ENCODE measurements at regions not wholly inside any gene's neighbourhood (a gene's known extent, or its start where the extent isn't known, plus 50 kb on each side); places are given as distances from the start of the nearest gene placed in this dataset.
"Not testable (repeated sequence)": the region's sequence is repeated elsewhere in the genome, so short reads cannot be mapped to it uniquely, and the experiment has no call there.

DNA sequence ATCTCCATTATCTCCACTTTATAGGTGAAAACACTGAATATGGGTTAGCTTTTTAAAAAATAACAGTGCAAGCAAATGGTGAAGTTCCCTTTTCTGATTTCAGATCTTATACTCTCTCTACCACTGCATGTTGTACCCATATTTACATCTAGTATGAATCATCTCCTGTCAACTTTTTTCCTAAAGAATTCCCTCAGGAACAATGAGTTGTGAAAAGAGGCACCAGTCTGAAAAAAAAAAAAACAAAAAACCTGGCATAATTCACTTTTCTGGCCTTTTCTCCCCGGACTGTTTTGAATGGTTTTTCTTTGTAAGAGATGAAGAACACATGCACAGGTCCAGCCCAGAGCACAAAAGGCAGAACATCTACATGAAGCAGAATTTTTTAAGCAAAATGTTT is 596.0 kb downstream of the COL12A1 start:
- no peak for DNase-seq

DNA sequence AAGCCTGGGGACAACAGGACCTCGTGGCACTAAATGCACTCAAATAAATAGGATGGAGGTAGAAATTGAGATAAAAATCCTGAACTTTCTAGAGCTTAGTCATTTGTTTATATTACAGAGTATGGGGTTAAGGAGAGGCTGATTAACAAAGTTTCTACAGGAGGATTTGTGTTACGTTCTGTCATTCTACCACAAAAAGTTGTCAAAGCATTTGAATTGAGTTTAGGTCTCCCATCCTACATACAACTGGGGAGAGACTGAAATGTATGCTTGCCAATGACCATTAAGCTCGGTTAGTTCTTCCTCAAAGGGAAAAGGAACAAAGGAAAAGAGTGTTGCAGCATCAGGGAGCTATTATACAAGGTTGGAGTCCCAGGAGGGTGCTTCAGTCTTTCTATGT is 597.9 kb downstream of the COL12A1 start:
- no peak for DNase-seq

DNA sequence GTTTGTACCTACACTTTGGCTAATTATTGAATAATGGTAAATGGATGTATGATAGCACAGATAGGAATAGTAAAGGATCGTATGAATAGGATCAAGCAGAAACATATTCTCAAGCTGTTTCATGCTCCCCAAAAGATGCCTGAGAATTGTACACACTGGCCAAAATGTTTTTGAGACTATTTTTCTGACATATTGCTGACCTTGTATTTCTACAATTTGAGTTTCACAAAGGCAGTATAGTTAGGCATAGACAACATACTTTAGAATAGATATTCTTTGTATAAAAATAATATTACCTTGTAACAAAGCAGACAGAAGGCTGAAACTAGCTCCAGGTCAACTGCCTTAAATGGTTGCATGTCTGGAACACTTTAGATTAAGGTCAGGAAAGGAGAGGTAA is 598.4 kb downstream of the COL12A1 start:
- DNase-seq = no peak

DNA sequence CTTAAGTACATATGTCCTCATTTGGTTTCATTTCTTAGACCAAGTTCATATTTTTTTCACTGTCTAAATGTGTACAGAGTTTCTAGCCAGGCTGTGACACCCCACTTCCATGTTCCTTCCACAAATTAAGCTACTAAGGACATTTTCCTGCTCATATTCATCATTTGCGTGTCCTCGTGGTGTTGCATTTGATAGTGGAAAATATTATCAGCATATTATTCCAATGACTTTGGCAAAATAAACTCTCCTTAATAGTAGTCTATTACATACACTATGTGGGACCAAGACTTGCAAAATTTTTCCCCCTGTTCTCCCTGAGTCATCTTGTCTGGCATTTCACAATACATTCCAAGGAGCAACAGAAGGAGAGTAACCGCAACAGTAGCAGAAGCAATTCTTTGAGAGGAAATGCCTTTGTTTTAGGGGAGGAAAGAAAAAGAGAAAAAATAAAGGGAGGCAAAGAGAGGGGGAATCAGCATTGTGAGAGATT is 599.2 kb downstream of the COL12A1 start:
- DNase-seq = no peak

DNA sequence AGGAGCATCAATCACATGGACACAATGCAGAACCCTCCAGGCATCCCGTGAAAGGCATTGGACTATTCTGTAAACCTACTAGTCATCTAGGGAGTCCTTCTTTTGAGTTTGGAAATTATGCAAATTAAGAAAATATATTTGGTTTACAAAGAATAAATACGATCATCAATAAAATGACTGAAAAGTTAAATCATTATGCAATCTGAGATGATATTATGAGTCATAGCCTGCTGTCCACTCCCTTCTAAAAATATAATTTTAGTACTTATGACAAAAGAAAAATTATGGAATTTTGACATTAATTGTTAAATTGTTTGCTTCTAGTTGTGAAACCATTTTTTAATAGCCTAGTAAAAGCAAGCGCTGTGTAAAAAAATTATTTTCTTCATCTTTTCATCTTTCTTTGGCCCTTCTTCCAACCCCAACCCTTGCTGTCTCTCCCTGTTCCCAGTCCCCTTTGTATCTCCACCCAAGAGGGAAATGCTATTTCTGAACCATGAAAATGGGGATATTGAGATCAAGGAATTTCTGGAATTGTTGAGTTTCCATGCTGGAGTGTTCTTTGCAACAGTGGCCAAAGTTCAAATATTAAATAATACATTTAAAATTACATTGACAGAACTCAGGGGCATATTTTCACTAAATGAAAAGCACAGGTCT is 599.8 kb downstream of the COL12A1 start:
- DNase-seq = no peak

DNA sequence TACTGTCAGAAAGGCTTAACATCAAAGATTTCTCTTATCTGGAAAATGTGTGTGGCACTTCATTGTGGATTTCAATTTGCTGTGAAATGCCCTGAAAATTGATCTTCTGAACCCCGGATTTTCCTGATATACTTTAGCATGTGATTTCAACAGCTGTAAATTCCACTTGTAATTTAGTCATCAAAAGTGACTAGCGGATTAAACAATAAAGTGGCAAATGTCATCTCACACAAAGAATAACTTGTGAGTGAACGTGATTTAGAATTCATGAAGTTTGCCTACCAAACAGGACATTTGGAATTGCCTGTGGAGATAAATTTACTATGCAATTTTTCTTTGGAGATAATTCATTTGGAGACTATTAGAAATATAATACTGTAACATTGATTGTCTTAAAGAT is 601.6 kb downstream of the COL12A1 start:
- DNase-seq = no peak

DNA sequence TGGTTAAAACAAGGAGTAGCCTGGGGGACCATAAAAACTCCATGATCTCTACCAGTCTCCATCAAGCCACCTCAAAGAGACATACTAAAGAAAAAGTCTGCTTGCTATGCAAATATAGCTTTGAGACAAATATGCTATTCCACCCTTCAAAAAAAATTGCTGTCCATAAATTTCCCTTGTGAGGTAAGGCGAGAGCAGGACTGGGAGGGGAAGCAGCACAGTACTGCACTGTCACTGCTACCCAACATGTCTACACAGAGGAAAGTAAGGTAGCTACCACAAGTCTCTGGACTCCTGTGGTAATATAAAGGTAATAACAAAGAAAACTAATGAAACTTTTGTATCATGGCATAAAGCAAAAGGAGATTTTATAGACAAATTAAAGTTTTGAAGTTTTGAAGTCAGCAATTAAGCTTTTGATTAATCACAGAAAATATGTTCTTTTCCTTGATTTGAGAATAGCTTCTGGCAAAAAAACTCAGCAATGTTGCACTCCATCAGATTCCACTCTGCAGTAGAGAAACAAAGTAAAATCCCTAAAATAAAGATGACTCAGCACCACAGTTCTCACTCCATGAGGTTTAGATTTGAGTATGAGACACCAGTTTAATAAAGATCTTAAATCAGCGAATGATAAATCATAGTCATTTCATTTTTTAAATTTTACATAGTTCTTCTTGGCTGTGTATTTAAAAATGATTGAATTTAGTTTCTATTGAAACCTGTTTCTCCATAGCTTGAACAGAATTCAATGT is 602.4 kb downstream of the COL12A1 start:
- DNase-seq = no peak

DNA sequence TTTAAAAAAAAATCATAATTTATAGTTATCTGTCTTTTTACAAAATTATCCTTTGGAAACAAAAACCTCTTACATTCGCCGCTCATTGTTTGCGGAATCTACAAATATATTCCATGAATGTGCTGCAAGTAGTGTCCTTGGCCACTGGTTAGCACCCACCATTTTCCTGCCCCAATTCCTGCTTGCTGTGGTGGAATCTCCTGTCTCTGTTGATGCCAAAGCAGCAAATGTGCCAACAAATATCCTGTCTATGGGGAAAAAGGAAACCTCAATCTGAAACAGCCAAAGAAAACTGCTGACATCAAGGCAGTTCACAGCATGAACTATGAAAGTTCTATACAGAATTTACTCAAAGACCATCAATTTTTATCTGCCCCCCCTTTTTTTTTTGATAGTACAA is 603.6 kb downstream of the COL12A1 start:
- DNase-seq = no peak

DNA sequence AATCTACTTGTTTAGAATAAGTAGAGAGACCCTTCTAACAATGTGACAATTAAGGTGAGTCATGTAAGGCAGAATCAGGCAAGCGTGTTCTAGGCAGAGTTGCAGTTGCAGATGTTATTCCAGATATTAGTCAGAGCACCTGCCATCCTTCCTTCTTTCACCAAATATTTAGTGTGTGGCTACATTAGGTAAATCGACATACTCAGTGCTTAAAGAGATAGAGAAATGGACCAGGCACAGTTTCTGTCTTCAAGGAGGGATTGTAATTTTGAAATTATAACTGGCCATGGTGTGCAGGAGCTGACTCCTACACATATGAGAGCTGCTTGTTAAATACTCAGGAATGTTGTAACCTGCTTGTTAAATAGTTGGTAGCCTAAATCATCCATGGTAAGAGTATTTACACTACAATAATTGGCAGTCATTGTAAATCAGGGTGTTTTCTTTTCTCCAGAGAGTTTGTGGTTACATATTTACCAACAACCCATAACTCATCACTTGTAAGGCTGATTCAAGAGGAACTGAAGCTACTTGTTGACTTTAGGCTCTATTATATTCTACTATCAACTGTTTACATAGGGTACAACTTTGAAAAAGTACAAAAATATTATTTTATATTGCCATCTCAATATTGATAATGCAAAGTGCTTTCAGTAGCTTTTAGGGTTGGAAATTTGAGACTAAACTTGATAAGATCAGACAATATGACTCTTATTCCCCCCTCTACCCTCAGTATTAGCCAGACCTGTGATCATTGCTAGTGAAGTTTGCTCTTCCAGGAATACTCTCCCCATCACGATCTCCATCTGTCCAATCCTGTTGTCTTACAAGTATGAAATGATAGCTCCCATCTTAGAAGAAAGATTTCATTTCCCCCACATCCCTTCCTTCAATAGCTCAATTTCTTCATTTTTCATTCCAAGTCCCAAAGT is 607.1 kb downstream of the COL12A1 start:
- no peak for DNase-seq

DNA sequence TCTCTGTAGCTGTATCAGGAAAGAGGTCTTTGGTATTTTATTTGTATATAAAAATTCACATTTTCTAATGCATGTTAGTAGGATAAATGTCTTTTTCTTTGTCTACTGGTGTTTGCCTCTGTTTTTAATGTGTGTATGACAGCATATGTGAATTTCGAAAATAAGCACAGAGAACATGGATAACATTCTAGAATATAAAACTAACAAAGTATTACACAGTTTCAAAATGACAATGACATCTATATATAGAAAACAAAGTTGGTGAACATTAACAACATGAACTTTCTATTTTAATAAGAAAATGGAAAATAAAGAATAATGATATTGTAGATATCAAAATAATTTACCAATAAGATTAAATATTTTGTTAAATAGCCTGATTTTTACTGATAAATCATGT is 608.0 kb downstream of the COL12A1 start:
- DNase-seq = no peak

DNA sequence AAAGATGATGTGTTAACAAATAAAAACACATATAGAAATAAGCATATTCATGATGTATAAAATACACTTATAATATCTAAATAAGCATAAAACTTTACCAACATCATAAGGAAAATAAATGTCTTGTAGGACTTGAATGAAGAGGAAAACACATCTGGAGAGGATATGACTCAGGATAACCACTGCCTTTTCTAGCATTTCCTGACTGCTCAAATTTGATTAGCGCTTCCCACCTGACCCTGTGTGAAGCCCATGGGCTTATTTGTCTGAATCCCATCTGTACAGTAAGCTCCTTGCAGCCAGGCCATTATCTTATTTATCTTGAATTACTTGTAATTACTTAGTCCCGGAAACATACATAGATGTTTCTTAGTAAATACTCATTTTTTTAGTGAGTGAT is 608.6 kb downstream of the COL12A1 start:
- DNase-seq = no peak

DNA sequence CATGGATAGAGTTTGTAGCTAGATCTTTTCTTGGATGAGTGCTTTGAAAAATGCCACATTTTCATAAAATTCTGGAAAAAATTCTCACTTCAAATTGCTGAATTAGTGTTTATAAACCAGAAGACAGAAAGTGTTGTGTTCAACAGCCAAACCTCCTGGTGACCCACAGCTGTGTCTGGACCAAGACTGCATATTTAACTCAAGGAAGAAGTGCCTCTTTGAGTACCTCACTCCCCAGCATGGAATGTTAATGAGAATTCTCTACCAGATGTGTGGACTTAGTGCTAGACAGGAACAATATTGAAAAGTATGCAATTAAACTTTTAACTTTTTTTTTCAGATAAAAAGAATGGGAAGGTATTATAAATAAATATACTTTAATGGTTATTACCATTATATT is 609.3 kb downstream of the COL12A1 start:
- DNase-seq = no peak

DNA sequence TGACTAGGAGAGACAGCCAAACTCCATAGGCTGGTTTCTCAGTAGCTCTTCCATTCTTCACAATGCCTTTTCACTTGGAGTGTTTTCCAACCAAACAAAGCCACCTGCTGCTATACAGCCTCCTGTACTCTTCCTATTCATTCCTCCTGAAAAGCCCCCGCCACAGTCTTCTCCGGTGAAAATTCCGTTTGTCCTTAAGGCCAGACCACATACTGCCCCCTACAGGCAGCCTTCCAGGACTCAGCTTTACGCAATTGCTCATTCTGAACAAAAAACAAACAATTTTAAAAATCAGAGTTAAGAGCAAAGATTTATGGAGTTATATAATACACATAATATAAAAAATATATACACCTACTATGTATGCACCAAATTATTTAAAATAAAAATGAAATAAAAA is 611.5 kb downstream of the COL12A1 start:
- DNase-seq = not testable (repeated sequence)

DNA sequence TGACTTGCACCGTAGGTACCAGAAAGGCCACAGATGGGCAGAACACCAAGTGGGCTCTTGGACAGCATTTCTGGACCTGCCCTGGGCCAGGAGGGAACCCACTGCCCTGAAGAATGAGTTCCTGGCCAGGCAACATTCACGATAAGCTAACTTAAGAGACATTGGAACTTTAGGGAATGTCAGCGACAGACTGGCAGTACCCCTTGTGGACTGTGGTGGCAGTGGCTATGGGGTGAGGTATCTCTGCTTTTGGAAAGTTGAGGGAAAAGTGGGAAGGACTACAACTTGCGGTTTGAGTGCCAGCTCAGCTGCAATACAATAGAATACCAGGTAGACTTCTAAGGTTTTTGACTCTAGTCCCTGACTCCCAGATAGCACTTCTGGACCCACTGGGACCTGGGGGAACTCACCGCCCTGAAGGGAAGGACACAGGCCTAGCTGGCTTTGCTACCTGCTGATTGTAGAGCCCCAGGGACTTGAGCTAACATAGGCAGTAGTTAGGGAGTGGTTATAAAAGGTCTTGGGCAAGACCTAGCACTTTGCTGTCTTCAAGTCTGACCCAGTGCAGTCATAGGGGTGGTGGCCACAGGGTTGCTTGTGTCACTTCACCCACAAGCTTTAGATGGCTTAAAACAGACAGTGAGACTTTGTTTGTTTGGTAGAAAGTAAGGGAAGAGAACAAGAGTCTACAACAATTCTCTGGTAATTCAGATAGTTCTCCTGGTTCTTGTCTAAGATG is 617.6 kb downstream of the COL12A1 start:
- no peak for DNase-seq

DNA sequence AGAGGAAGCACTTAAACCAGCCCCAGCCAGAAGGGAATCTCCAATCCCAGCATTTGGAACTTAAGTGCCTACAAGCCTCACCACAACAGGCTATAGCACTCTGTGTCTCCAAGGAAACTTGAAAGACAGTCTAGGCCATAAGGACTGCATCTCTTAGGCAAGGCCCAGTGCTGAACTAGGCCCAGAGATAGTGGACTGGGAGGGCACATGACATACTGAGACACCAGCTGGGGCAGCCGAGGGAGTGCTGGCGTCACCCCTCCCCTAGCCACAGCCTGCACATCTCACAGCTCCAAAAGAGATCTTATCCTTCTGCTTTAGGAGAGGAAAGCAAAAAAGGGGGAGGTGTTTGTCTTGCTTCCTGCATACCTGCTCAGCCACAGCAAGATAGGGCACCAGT is 618.5 kb downstream of the COL12A1 start:
- no peak for DNase-seq

DNA sequence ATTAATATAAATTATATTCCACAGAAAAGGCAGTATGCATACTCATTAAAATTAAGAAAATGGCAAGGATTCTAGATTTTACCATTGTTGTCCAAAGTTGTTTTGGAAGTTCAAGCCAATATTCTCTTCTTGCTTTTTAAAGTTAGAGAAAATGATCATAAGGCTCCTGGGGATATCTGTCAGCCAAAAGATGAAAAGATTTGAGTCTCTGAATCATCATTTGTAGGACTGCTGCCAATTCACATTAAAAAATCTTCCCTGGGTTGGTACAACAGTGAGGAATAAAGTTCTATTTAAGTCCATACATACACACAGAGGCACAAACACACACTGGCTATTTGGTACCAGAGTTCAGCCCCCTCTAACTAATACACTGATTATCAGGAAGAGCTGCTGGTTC is 620.1 kb downstream of the COL12A1 start:
- no peak for DNase-seq

DNA sequence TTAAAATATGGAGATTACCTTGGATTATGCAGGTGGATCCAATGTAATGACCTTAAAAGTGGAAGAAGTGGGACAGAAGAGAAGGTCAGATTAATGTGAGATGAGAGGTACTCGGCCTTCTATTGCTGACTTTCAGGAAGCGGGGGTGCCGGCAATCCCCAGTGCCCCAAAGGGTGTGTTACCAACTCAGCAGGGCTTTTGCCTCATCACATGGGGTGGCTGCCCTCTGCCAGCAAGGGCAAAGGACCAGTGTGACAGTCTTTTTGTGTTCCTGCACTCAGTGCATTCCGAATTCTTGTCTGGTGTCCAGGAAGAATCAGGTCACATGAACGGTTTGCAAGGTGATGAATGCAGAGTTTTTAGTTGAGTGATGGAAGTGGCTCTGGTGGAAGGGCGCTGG is 624.2 kb downstream of the COL12A1 start:
- DNase-seq = no peak

DNA sequence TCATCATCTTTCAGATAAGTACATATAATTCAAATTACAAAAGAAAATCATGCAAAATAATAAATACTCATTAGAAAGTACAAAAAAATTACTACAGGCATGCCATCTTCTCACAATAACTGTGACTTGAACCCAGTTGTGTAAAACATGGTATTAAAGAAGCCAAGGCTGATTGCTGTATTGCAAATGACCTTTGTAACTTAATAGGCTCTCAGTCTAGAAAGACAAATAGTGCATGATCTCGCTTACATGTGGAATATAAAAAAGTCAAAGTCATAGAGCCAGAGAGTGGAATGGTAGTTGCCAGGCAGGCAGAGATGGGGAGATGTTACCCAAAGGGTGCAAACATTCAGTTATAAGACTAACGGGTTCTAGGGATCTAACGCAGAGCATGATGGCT is 626.1 kb downstream of the COL12A1 start:
- no peak for DNase-seq

DNA sequence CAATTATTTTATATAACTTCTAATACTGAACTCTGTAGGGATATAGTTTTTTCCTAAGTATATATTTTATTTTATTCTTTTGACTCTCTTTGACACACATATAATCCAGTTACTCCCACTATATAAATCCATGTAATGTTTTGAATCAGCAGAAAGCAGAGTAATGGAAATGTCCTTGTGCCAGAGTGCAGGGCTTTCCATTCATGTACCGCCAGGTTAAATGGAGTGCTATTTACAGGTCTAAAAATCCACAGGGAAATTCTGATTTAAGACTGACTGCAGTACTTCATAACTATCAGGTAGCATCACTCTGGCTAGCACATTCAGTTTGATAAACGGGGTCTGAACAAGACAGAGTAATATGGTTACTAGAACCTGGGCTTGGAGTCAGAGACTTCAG is 626.8 kb downstream of the COL12A1 start:
- no peak for DNase-seq

DNA sequence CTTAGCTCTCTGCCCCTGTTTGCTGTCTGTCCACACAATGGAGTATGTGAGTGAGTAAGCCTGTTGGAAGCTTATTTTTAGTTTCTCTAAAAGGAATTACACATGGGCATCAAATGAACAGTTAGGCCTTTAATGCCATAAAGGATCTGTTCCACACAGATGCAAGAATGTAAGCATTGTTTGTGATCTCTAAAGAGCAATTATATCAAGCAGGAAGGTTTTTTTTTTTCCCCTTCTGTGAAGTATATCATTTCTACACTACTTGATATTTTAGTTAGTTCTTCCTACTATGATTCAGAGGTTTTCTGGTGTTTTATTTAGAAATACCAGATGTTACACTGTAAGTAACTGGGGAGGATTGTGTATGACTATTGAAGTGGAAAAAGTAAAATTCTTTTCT is 627.5 kb downstream of the COL12A1 start:
- DNase-seq = no peak

DNA sequence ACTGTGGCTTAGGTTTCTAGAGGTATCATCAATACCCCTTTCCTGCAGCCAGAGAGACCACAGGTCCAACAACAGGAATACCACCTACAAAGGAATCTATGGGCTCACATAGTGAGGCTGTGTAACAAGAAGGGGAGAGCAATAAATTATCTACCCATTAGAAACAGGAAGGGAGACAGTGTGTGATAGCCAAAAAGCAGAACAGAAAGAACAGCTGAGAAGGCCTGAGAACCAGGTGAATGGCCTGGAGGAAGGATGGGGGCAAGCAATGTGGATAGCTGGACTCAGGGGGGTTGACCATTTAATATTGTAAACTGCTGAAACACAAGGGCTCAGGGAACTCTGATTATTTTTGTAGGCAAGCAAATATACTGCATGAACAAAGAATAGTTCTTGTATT is 628.2 kb downstream of the COL12A1 start:
- DNase-seq = no peak

DNA sequence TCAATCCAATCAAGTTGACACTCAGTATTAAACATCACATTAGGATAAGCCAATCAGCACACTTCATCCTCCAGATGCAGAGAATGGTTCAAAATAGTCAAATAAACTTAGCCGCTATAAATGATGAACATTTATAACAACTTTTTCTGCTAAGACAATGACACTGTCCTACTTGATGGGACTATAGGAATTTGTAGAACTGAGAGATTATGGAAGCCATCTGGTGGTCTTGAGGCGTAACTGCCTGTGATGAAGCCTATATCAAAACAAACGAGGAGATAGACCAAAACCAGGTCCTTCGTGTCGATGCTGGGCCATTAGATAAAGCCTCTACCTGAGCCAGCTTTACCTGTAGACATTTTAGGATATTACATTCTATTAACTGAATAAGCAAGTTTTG is 631.1 kb downstream of the COL12A1 start:
- DNase-seq = peak in 1 of 2 experiments; percentile 35

DNA sequence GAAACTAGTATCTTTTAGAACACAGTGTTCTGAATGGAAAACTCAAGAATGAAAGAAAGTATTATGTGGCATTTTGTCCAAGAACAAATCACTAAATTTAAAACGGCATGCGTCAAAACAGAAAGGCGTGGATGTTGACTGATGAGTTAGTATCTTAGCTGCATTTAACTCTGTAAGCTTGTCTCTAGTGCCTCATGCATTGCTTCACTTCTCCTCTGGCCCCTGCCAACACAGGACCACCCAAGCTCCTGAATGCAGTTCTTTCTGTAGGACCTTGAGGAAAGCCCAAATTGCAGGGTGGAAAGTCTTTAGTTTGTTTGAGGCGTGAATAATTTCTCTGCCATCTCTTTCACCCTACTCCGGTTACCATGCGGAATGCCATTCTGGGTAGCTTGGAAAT is 632.2 kb downstream of the COL12A1 start:
- DNase-seq = no peak
